Transverse colon (tissue), 4 donors: ENCODE measurements at regions not wholly inside any gene's neighbourhood (a gene's known extent, or its start where the extent isn't known, plus 50 kb on each side); places are given as distances from the start of the nearest gene placed in this dataset.

Source experiments
- DNase-seq: peaks from one replicate; pipeline ENCODE4 v3.0.0-alpha.2; 2019
- H3K27ac ChIP-seq, 4 donors: fragments of 200-600 bp; sonication (generic); 2 replicates each; pipeline ENCODE4 v1.5.1; 2016 to 2018; ENCODE audit warnings: inconsistent platforms in 4 of 4
- H3K27me3 ChIP-seq: fragments of 200-600 bp; sonication (generic); 2 replicates; pipeline ENCODE4 v1.5.1; 2017; ENCODE audit warnings: inconsistent platforms
- H3K36me3 ChIP-seq, 4 donors: fragments of 200-600 bp; sonication (generic); 2 replicates each; pipeline ENCODE4 v1.5.1; 2017 to 2019; ENCODE audit warnings: inconsistent platforms in 4 of 4
- H3K4me1 ChIP-seq, 4 donors: fragments of 200-600 bp; sonication (generic); 2 replicates each; pipeline ENCODE4 v1.5.1; 2017 to 2020; ENCODE audit warnings: inconsistent platforms in 4 of 4
- H3K4me3 ChIP-seq, 4 donors: fragments of 200-600 bp; sonication (generic); 1 replicate in 1 of 4; 2 replicates in 3 of 4; pipeline versions ENCODE4 v1.5.1 to v1.6.1; 2017 to 2019; ENCODE audit warnings: inconsistent platforms in 4 of 4
- H3K9me3 ChIP-seq, 2 donors: fragments of 200-600 bp; sonication (generic); 2 replicates each; pipeline ENCODE4 v1.5.1; 2017 to 2019; ENCODE audit warnings: inconsistent platforms in 2 of 2
- EP300 ChIP-seq: sonication (generic); formaldehyde crosslinking; IDR thresholded peaks from one replicate; pipeline ENCODE4 v1.6.1; 2017; ENCODE audit warnings: antibody characterized with exemption, low read depth
- POLR2A ChIP-seq: fragments of 450-650 bp; IDR thresholded peaks from one replicate; pipeline ENCODE4 v1.6.1; 2016; ENCODE audit warnings: antibody characterized with exemption, mild to moderate bottlenecking, moderate library complexity
- POLR2AphosphoS5 ChIP-seq, 3 donors: sonication (generic); formaldehyde crosslinking; IDR thresholded peaks; one replicate each; pipeline ENCODE4 v1.6.1; 2016; ENCODE audit warnings: antibody characterized with exemption in 3 of 3
- WGBS, 2 donors: methylation state at CpG; one replicate each; pipeline ENCODE4 v1.1.5; 2018; ENCODE audit warnings: low coverage in 1 of 2; 5-methylcytosine and 5-hydroxymethylcytosine counted together
- in situ Hi-C, 4 donors: fragments of 200-750 bp; cut with MboI; loops; one replicate each; pipeline versions ENCODE4 v1.15.0 to v1.15.1; 2017; ENCODE audit warnings: low sequenced_read_pairs in 3 of 4, low pct_ligation_motif_present in 1 of 4, low pct_unique_long_range_greater_than_20kb in 1 of 4
- intact Hi-C: fragments of 100-400 bp; cut with DNase I; formaldehyde crosslinking; loops from one replicate; pipeline ENCODE4 v1.15.1; 2023; ENCODE audit warnings: low total_unique reads
- TF ChIP-seq, protein P1 (sequence below), 5 experiments: fragments of 200-600 bp in 3 of 5; fragments of 450-650 bp in 2 of 5; sonication (generic) in 3 of 5; IDR thresholded peaks; 1 replicate in 2 of 5; 2 replicates in 3 of 5; pipeline ENCODE4 v1.5.1; 2016 to 2017; ENCODE audit warnings: antibody characterized with exemption in 5 of 5, inconsistent platforms in 3 of 5, mild to moderate bottlenecking in 2 of 5, moderate library complexity in 1 of 5

DNA sequence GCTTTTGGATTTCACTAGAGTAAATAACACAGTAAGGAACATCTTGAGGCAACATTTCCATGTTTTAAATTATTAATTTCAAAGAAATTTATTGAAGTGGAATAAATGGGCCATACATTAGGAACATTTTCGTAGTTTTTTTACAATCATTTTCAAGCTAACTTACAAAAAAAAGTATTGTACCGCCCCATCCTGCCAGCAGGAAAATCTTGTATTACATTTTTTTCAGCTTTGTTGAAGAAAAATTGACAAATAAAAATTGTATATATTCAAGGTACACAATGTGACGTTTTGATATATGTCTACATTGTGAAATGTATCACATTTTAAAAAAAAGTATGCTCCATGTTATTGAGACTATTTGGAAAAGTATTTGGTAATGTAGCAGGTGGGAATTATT, 1001.9 kb upstream of the NR2F2 start:
- intact Hi-C loops, result no loop called here
- in situ Hi-C loops, result no loop called here
- H3K27me3 ChIP-seq, result peaks cover 10% of the 10 kb centered on the region
- no peak overlapping the region for H3K4me3 ChIP-seq
- H3K36me3 ChIP-seq, result no peaks in the 10 kb centered on the region
- 72 to 77% methylated on average over 3 of the region's 3 CpGs for WGBS, 2 donors
- no peaks in the 10 kb centered on the region for H3K4me1 ChIP-seq
- no peaks in the 10 kb centered on the region for H3K9me3 ChIP-seq
- no peak overlapping the region for H3K27ac ChIP-seq
- no peak for DNase-seq
- TF ChIP-seq POLR2A (no peak), POLR2AphosphoS5 (IDR thresholded peaks at IDR 0.05) (no peak)
- TF ChIP-seq, protein P1, sequence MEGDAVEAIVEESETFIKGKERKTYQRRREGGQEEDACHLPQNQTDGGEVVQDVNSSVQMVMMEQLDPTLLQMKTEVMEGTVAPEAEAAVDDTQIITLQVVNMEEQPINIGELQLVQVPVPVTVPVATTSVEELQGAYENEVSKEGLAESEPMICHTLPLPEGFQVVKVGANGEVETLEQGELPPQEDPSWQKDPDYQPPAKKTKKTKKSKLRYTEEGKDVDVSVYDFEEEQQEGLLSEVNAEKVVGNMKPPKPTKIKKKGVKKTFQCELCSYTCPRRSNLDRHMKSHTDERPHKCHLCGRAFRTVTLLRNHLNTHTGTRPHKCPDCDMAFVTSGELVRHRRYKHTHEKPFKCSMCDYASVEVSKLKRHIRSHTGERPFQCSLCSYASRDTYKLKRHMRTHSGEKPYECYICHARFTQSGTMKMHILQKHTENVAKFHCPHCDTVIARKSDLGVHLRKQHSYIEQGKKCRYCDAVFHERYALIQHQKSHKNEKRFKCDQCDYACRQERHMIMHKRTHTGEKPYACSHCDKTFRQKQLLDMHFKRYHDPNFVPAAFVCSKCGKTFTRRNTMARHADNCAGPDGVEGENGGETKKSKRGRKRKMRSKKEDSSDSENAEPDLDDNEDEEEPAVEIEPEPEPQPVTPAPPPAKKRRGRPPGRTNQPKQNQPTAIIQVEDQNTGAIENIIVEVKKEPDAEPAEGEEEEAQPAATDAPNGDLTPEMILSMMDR (IDR thresholded peaks at IDR 0.05), result no peak

DNA sequence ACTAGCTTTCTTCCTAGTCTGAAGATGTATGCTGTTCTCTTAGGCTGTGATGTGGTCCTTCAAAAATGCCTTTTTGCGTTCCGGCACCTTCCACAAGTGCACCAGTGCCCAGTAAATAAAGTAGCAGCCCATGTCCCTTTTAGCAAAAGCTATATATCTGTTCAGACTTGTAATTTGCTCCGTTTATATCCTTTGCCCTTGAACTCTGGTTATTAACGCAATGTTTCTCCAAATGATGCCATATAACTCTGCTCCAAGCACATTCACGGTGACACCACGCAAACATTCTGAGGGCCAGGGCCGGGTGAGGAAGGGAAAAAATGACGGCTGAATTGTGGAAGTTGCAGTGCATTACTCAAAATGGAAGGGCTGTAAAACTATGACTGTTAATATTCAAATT, 1001.1 kb upstream of the NR2F2 start:
- no peaks in the 10 kb centered on the region for H3K4me1 ChIP-seq
- in situ Hi-C loops, result no loop called here
- TF ChIP-seq POLR2AphosphoS5 (IDR thresholded peaks at IDR 0.05), result no peak
- TF ChIP-seq, protein P1 (IDR thresholded peaks at IDR 0.05), result no peak
- no peak for TF ChIP-seq POLR2A
- 23 to 61% methylated on average over 8 of the region's 8 CpGs for WGBS, 2 donors
- DNase-seq, result no peak
- H3K27me3 ChIP-seq, result peaks cover 10% of the 10 kb centered on the region
- H3K27ac ChIP-seq, result no peak overlapping the region
- no peaks in the 10 kb centered on the region for H3K36me3 ChIP-seq
- H3K4me3 ChIP-seq, result no peak overlapping the region
- H3K9me3 ChIP-seq, result no peaks in the 10 kb centered on the region
- intact Hi-C loops, result no loop called here

DNA sequence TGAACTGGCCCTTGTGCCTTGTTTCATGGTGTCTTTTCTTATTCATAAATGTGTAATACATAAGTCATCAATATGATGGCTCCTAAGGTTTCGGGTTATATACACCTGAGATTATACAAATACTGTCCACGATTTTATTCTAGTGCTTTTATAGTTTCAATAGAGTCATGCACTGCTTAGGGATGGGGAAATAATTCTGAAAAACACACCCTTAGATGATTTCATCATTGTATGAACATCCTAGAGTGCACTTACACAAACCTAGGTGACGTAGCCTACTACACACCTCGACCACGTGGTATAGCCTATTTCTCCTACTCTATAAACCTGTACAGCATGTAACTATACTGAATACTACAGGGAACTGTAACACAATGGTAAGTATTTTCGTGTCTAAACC, 988.8 kb upstream of the NR2F2 start:
- in situ Hi-C loops (no loop called here), intact Hi-C loops (no loop called here)
- no peak overlapping the region for H3K4me3 ChIP-seq
- no peaks in the 10 kb centered on the region for H3K27me3 ChIP-seq
- no peaks in the 10 kb centered on the region for H3K4me1 ChIP-seq
- no peak overlapping the region for H3K27ac ChIP-seq
- 71 to 81% methylated on average over 6 of the region's 6 CpGs for WGBS, 2 donors
- no peak for DNase-seq
- TF ChIP-seq, protein P1 (IDR thresholded peaks at IDR 0.05), result no peak
- TF ChIP-seq EP300 (no peak), POLR2AphosphoS5 (IDR thresholded peaks at IDR 0.05) (no peak), POLR2A (no peak)
- H3K9me3 ChIP-seq, result no peaks in the 10 kb centered on the region
- no peaks in the 10 kb centered on the region for H3K36me3 ChIP-seq

DNA sequence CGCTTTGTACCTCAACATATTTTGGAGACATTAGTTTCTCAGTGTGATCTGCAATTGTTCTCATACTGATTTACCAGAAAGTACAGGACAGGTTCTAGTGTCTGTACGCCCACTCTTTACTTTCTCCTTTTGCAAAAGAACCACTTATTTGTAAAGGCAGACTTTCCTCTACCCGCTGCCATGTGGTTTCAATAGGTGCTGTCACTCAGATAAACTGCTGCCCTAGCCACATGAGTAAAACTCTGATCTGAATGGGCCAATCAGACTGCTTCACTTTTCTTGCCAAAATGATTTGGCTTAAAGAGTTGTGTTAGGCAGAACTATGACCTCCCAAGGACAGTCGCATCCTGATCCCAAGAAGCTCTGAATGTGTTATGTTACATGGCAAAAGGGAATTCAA, 984.6 kb upstream of the NR2F2 start:
- DNase-seq, result no peak
- 75 to 78% methylated on average over 1 to 4 of the region's 4 CpGs for WGBS, 2 donors
- Histone ChIP-seq H3K27me3 (no peaks in the 10 kb centered on the region), H3K4me1 (no peaks in the 10 kb centered on the region), H3K9me3 (no peaks in the 10 kb centered on the region), H3K4me3 (no peak overlapping the region), H3K27ac (no peak overlapping the region), H3K36me3 (no peaks in the 10 kb centered on the region)
- in situ Hi-C loops (no loop called here), intact Hi-C loops (no loop called here)
- TF ChIP-seq EP300 (no peak), POLR2AphosphoS5 (IDR thresholded peaks at IDR 0.05) (no peak), POLR2A (no peak)
- TF ChIP-seq, protein P1 (IDR thresholded peaks at IDR 0.05), result no peak
